ENCODE measurements at regions not wholly inside any gene's neighbourhood (a gene's known extent, or its start where the extent isn't known, plus 50 kb on each side); places are given as distances from the start of the nearest gene placed in this dataset.

GRCh38 chr4:66451741-66452140, 781.5 kb upstream of the EPHA5 start:
- no peaks in the 10 kb centered on the region for H3K27me3 ChIP-seq
- no peak overlapping the region for H3K4me3 ChIP-seq
- H3K4me1 ChIP-seq = no peaks in the 10 kb centered on the region
- no peak overlapping the region for H3K27ac ChIP-seq
- TF ChIP-seq POLR2AphosphoS5 (IDR thresholded peaks at IDR 0.05) = no peak
- TF ChIP-seq POLR2A (IDR thresholded peaks at IDR 0.05) = no peak
- no peak for TF ChIP-seq EP300 (IDR thresholded peaks at IDR 0.05)
- TF ChIP-seq CTCF (IDR thresholded peaks at IDR 0.05) = no peak
- H3K9me3 ChIP-seq = no peaks in the 10 kb centered on the region
- H3K36me3 ChIP-seq = no peaks in the 10 kb centered on the region
- ATAC-seq = no peak

GRCh38 chr4:66443008-66443407, 772.7 kb upstream of the EPHA5 start:
- TF ChIP-seq POLR2AphosphoS5 (IDR thresholded peaks at IDR 0.05) (no peak), EP300 (IDR thresholded peaks at IDR 0.05) (no peak), POLR2A (IDR thresholded peaks at IDR 0.05) (no peak), CTCF (IDR thresholded peaks at IDR 0.05) (no peak)
- no peak for ATAC-seq
- no peaks in the 10 kb centered on the region for H3K27me3 ChIP-seq
- H3K36me3 ChIP-seq = no peaks in the 10 kb centered on the region
- 76 to 77% methylated on average over 3 of the region's 3 CpGs for WGBS, 2 donors (ENCODE audit: low coverage in 1 of 2)
- no peaks in the 10 kb centered on the region for H3K9me3 ChIP-seq
- no peak overlapping the region for H3K4me3 ChIP-seq
- no peak overlapping the region for H3K27ac ChIP-seq
- H3K4me1 ChIP-seq = no peaks in the 10 kb centered on the region

GRCh38 chr4:66439508-66439907, 769.2 kb upstream of the EPHA5 start:
- TF ChIP-seq CTCF (IDR thresholded peaks at IDR 0.05) (no peak), POLR2AphosphoS5 (IDR thresholded peaks at IDR 0.05) (no peak), EP300 (IDR thresholded peaks at IDR 0.05) (no peak), POLR2A (IDR thresholded peaks at IDR 0.05) (no peak)
- Histone ChIP-seq H3K9me3 (no peaks in the 10 kb centered on the region), H3K4me3 (no peak overlapping the region), H3K4me1 (no peaks in the 10 kb centered on the region), H3K27me3 (no peaks in the 10 kb centered on the region), H3K36me3 (no peaks in the 10 kb centered on the region), H3K27ac (no peak overlapping the region)
- ATAC-seq = no peak

GRCh38 chr4:66433706-66434105, 763.4 kb upstream of the EPHA5 start:
- no peak for ATAC-seq
- WGBS, 2 donors (ENCODE audit: low coverage in 1 of 2) = no CpG with 5 or more reads among the region's 4 CpGs
- Histone ChIP-seq H3K36me3 (no peaks in the 10 kb centered on the region), H3K9me3 (no peaks in the 10 kb centered on the region), H3K27ac (no peak overlapping the region), H3K4me1 (no peaks in the 10 kb centered on the region), H3K27me3 (no peaks in the 10 kb centered on the region), H3K4me3 (no peak overlapping the region)
- TF ChIP-seq EP300 (IDR thresholded peaks at IDR 0.05) = no peak
- TF ChIP-seq POLR2AphosphoS5 (IDR thresholded peaks at IDR 0.05) = no peak
- TF ChIP-seq POLR2A (IDR thresholded peaks at IDR 0.05) = no peak
- no peak for TF ChIP-seq CTCF (IDR thresholded peaks at IDR 0.05)

GRCh38 chr4:66430856-66431255, 760.6 kb upstream of the EPHA5 start:
- Histone ChIP-seq H3K27me3 (no peaks in the 10 kb centered on the region), H3K4me3 (no peak overlapping the region), H3K36me3 (no peaks in the 10 kb centered on the region), H3K9me3 (no peaks in the 10 kb centered on the region), H3K27ac (no peak overlapping the region), H3K4me1 (no peaks in the 10 kb centered on the region)
- ATAC-seq = no peak
- WGBS, 2 donors (ENCODE audit: low coverage in 1 of 2) = 0 to 10% methylated on average over 1 of the region's 1 CpG
- TF ChIP-seq POLR2A (IDR thresholded peaks at IDR 0.05) (no peak), POLR2AphosphoS5 (IDR thresholded peaks at IDR 0.05) (no peak), CTCF (IDR thresholded peaks at IDR 0.05) (no peak), EP300 (IDR thresholded peaks at IDR 0.05) (no peak)
